ENCODE measurements at regions not wholly inside any gene's neighbourhood (a gene's known extent, or its start where the extent isn't known, plus 50 kb on each side); places are given as distances from the start of the nearest gene placed in this dataset.

- TF ChIP-seq, protein P1, sequence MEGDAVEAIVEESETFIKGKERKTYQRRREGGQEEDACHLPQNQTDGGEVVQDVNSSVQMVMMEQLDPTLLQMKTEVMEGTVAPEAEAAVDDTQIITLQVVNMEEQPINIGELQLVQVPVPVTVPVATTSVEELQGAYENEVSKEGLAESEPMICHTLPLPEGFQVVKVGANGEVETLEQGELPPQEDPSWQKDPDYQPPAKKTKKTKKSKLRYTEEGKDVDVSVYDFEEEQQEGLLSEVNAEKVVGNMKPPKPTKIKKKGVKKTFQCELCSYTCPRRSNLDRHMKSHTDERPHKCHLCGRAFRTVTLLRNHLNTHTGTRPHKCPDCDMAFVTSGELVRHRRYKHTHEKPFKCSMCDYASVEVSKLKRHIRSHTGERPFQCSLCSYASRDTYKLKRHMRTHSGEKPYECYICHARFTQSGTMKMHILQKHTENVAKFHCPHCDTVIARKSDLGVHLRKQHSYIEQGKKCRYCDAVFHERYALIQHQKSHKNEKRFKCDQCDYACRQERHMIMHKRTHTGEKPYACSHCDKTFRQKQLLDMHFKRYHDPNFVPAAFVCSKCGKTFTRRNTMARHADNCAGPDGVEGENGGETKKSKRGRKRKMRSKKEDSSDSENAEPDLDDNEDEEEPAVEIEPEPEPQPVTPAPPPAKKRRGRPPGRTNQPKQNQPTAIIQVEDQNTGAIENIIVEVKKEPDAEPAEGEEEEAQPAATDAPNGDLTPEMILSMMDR (IDR thresholded peaks at IDR 0.05), result no peak
- no peak for TF ChIP-seq ZFX (IDR thresholded peaks at IDR 0.05; ENCODE audit: borderline replicate concordance)
Observed at GRCh38 chrX:148441387-148441786, 59.0 kb upstream of the AFF2 start.

All from 22Rv1 (cell line).